ENCODE measurements at regions not wholly inside any gene's neighbourhood (a gene's known extent, or its start where the extent isn't known, plus 50 kb on each side); places are given as distances from the start of the nearest gene placed in this dataset.

GRCh38 chr17:65434878-65435277 is 126.6 kb downstream of the AXIN2 start:
- no peak for TF ChIP-seq CTCF (IDR thresholded peaks at IDR 0.05; ENCODE audit: insufficient read depth, low read depth, low read length)
- TF ChIP-seq EZH2 (IDR thresholded peaks at IDR 0.05; ENCODE audit: insufficient read depth, low read length) = no peak

Measured in astrocyte (in vitro differentiated cells and primary cell).